ENCODE measurements at regions not wholly inside any gene's neighbourhood (a gene's known extent, or its start where the extent isn't known, plus 50 kb on each side); places are given as distances from the start of the nearest gene placed in this dataset.

GRCh38 chr5:44001236-44001635 lies 388.0 kb downstream of the FGF10 start:
- H3K4me1 Mint-ChIP-seq = no peaks in the 10 kb centered on the region
- no peak for DNase-seq

DNA sequence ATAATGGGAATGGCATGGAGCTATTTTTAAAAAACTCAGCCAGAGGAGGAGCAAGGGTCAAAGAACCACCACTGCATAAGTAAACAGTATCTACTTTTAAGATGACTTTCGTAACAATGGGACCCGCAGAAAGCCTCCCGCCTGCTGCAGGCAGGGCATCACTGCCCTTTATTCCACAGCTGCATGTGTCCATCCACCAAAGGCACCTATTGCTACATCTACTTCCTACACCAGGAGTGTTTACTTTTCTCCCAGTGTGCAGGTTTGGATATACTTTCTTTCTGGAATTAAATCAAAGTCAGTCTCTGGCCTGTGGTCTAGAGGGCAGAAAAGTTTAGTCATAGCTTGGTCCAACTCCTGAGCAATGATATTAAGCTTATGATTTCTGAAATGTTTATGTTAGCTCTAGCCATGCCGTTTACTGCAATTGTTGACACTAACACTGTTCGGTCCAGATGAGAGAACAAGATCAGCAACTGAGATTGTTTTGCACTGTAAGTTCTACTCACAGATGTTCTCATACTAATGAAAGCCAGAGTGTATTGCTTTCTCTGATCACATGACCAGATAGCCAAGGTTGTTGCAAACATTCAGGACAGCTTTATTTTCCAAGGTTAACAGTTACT lies 391.5 kb downstream of the FGF10 start:
- Mint-ChIP-seq H3K9me3 (peaks cover 3% of the 10 kb centered on the region), H3K27me3 (no peaks in the 10 kb centered on the region), H3K27ac (no peak overlapping the region), H3K36me3 (no peaks in the 10 kb centered on the region), H3K4me1 (no peaks in the 10 kb centered on the region), H3K4me3 (no peak overlapping the region)
- no peak for DNase-seq

More at GRCh38 chr5:44001236-44001635, 388.0 kb downstream of the FGF10 start:
- peaks cover 2% of the 10 kb centered on the region for H3K9me3 Mint-ChIP-seq
- H3K36me3 Mint-ChIP-seq = no peaks in the 10 kb centered on the region
- no peaks in the 10 kb centered on the region for H3K27me3 Mint-ChIP-seq
- H3K4me3 Mint-ChIP-seq = no peak overlapping the region
- no peak overlapping the region for H3K27ac Mint-ChIP-seq

GRCh38 chr5:43996221-43996620 lies 393.0 kb downstream of the FGF10 start:
- Mint-ChIP-seq H3K4me1 (no peaks in the 10 kb centered on the region), H3K9me3 (peaks cover 3% of the 10 kb centered on the region), H3K27ac (no peak overlapping the region), H3K4me3 (no peak overlapping the region), H3K36me3 (no peaks in the 10 kb centered on the region), H3K27me3 (no peaks in the 10 kb centered on the region)
- DNase-seq = no peak

GRCh38 chr5:43994352-43994708 lies 391.4 kb downstream of the NNT start:
- no peaks in the 10 kb centered on the region for H3K4me1 Mint-ChIP-seq
- no peak overlapping the region for H3K4me3 Mint-ChIP-seq
- no peaks in the 10 kb centered on the region for H3K36me3 Mint-ChIP-seq
- no peaks in the 10 kb centered on the region for H3K27me3 Mint-ChIP-seq
- H3K27ac Mint-ChIP-seq = no peak overlapping the region
- peaks cover 3% of the 10 kb centered on the region for H3K9me3 Mint-ChIP-seq
- DNase-seq = no peak

DNA sequence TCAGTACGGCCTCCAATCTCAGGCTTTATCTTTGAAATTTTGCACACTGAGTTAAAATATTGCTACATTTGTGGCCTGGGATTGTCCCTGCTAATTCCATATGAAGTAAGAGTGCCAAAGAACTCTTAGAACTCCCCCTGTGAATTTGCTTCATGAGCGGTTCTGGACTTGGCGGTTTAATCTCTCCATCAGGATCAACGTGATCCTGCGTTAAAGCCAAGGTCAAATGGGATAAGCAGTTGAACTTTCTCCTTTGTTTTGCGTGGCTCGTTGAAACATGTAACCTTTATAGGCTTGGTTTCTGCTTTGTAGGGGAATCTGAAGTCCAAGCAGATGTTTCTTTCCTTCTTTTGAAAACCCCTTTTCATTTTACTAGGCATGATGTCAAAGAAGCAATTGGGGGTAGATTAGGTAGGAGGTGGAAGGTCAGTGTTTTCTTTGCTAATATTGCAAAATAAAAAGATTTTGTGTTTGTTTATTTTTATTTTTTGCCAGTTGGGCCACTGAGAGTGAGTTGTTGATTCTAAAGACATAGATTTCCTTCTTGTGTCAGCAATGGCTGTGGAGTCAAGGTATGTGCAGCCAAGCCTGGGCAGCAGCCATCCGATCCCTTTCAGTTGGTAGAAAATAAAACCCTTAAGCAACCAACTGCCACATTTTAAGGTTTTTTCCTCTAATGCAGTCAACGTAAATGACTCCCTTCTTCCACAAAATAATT lies 390.8 kb downstream of the NNT start:
- Mint-ChIP-seq H3K4me3 (no peak overlapping the region), H3K4me1 (no peaks in the 10 kb centered on the region), H3K27me3 (no peaks in the 10 kb centered on the region), H3K27ac (no peak overlapping the region), H3K9me3 (peaks cover 3% of the 10 kb centered on the region), H3K36me3 (no peaks in the 10 kb centered on the region)
- DNase-seq = no peak

DNA sequence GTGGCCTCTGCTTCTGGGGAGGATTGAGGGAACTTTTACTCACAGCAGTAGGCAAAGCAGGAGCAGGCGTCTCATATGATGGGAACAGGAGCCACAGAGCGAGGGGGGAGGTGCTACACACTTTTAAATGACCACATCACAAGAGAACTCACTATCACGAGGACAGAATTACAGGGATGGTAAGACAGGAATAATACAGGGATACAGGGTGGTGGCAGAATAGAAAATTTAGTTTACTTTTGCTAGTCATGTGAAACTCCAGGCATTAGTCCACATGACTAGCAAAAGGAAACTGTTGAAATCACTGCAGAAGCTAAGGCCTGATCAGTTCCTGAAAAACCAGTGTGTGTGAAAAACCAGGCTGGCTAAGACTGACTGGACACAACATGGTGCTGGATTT lies 382.4 kb downstream of the NNT start:
- H3K9me3 Mint-ChIP-seq = no peaks in the 10 kb centered on the region
- no peak overlapping the region for H3K4me3 Mint-ChIP-seq
- no peaks in the 10 kb centered on the region for H3K27me3 Mint-ChIP-seq
- no peak overlapping the region for H3K27ac Mint-ChIP-seq
- H3K4me1 Mint-ChIP-seq = no peaks in the 10 kb centered on the region
- no peak for DNase-seq
- no peaks in the 10 kb centered on the region for H3K36me3 Mint-ChIP-seq

DNA sequence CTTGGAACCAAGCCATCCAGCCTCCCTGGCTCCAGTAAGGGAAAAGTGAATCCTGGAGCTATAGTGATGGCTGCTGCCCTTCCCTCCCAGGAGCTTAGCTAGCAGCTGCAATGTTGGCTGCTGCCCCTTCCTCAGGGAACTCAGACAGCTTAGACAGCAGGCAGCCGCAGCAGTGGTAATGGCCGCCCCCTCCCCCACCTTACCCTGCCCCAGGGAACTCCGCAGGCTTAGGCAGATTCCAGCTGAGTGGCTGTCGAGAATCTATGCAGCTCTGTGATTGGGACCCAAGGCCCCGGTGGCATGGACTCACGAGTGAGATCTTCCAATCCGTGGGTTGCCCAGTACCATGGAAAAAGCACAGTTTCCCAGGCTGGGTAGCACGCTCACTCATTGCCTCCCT lies 378.6 kb downstream of the NNT start:
- Mint-ChIP-seq H3K4me1 (no peaks in the 10 kb centered on the region), H3K4me3 (no peak overlapping the region), H3K9me3 (peaks cover 4% of the 10 kb centered on the region), H3K27me3 (no peaks in the 10 kb centered on the region), H3K36me3 (no peaks in the 10 kb centered on the region), H3K27ac (no peak overlapping the region)
- DNase-seq = no peak

- Mint-ChIP-seq H3K4me1 (no peaks in the 10 kb centered on the region), H3K27me3 (no peaks in the 10 kb centered on the region), H3K4me3 (no peak overlapping the region), H3K27ac (no peak overlapping the region), H3K36me3 (no peaks in the 10 kb centered on the region), H3K9me3 (peaks cover 8% of the 10 kb centered on the region)
- DNase-seq = no peak
Measured at GRCh38 chr5:43973908-43974307, 370.9 kb downstream of the NNT start.

DNA sequence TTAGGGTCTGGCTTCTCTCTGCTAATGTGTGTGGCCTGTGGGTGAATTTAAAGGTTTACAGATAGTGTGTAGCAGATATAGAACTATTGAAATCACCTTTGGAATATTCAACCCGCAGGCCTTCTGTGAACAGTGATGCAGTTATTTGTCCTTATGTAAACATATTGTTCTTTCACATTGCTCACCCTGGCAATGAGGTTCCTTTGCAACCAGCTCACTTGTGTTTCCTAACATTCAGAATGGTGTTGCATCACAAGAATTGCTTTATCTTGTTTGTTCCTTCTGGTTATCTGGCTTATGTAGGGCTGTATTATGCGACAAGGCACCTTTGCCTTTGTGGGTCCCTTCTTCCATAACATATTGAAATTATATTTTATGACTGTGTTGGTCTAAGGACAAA lies 370.3 kb downstream of the NNT start:
- Mint-ChIP-seq H3K36me3 (no peaks in the 10 kb centered on the region), H3K27ac (no peak overlapping the region), H3K4me3 (no peak overlapping the region), H3K9me3 (peaks cover 8% of the 10 kb centered on the region), H3K27me3 (no peaks in the 10 kb centered on the region), H3K4me1 (no peaks in the 10 kb centered on the region)
- DNase-seq = no peak

DNA sequence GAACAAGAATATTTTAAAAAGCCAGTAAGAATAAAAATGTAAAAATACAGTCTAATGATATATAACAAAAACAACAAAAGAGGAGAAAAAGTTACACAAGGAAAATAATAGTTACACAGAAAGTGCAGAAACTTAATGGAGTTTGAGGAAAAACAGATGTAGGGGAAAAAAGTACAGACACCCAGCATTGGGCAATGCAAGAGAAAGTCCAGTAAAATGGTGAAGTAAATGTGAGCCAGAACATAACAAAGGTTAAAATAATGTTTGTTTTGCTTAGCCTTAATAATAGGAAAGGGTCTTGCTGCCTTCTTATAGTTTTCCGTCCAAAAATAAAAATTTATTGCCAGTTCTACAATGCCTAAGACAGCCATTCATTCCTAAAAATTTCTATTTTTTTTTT lies 364.2 kb downstream of the NNT start:
- peaks cover 6% of the 10 kb centered on the region for H3K9me3 Mint-ChIP-seq
- no peaks in the 10 kb centered on the region for H3K27me3 Mint-ChIP-seq
- no peak for DNase-seq
- no peaks in the 10 kb centered on the region for H3K36me3 Mint-ChIP-seq
- H3K4me1 Mint-ChIP-seq = no peaks in the 10 kb centered on the region
- H3K27ac Mint-ChIP-seq = no peak overlapping the region
- no peak overlapping the region for H3K4me3 Mint-ChIP-seq

GRCh38 chr5:43959144-43959543 lies 356.2 kb downstream of the NNT start:
- Mint-ChIP-seq H3K4me1 (no peaks in the 10 kb centered on the region), H3K27ac (no peak overlapping the region), H3K36me3 (no peaks in the 10 kb centered on the region), H3K27me3 (no peaks in the 10 kb centered on the region), H3K4me3 (no peak overlapping the region), H3K9me3 (peaks cover 13% of the 10 kb centered on the region)
- no peak for DNase-seq

DNA sequence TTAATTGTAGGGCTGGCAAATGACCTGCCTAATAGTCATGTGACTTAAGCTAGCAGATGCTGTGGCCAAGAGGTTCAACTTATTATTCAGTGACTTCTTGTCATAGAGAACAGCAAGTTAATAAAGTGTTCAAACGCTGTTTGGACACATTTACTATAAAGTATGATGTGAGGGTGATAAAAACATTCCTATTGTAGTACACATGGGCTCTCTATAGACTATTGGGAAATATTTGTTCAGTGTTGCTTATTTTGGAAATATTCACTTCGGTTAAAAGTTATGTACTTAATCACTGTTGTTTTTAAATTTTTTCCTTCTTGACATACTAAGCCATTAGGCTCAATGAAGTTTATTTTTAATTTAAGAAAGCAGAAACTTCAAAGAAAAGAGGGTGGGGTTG lies 345.0 kb downstream of the NNT start:
- no peaks in the 10 kb centered on the region for H3K36me3 Mint-ChIP-seq
- peaks cover 2% of the 10 kb centered on the region for H3K4me1 Mint-ChIP-seq
- no peak overlapping the region for H3K4me3 Mint-ChIP-seq
- no peaks in the 10 kb centered on the region for H3K27me3 Mint-ChIP-seq
- peaks cover 12% of the 10 kb centered on the region for H3K9me3 Mint-ChIP-seq
- no peak for DNase-seq
- H3K27ac Mint-ChIP-seq = no peak overlapping the region

DNA sequence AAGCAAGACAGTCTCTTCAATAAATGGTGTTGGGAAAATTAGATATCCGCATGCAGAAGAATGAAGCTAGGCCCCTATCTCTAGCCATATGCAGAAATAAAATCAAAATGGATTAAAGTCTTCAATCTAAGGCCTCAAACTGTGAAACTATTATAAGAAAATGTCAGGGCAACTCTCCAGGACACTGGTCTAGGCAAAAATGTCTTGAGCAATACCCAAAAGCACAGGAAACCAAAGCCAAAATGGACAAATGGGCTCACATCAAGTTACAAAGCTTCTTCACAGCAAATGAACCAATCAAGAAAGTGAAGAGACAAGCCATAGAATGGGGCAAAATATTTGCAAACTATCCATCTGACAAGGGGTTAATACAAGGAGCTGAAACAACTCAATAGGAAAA lies 338.8 kb downstream of the NNT start:
- Mint-ChIP-seq H3K27ac (no peak overlapping the region), H3K4me1 (no peaks in the 10 kb centered on the region), H3K36me3 (no peaks in the 10 kb centered on the region), H3K27me3 (no peaks in the 10 kb centered on the region), H3K4me3 (no peak overlapping the region), H3K9me3 (peaks cover 16% of the 10 kb centered on the region)
- DNase-seq = no peak

GRCh38 chr5:43940562-43940961 lies 337.6 kb downstream of the NNT start:
- Mint-ChIP-seq H3K36me3 (no peaks in the 10 kb centered on the region), H3K4me1 (no peaks in the 10 kb centered on the region), H3K27ac (no peak overlapping the region), H3K27me3 (no peaks in the 10 kb centered on the region), H3K9me3 (peaks cover 11% of the 10 kb centered on the region), H3K4me3 (no peak overlapping the region)
- no peak for DNase-seq

DNA sequence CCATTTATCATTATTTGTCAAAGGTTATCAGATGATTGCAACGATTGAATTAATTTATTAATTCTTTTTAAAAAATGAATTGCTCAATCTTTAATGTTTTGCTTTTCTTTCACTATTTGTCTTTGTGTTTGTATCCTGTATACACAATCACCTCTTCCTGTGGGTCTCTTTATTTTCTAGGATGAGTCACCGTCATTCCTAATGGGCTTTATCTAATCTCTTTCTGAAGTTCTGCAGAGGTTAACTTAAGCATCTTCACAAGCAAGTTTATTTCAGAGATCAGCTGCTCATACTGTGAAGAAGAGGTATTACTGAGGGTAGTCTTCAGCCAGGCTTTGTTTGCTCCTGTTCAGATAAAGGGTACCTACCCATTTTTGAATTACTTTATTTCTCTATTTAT lies 323.9 kb downstream of the NNT start:
- H3K36me3 Mint-ChIP-seq = no peaks in the 10 kb centered on the region
- no peak overlapping the region for H3K4me3 Mint-ChIP-seq
- no peaks in the 10 kb centered on the region for H3K9me3 Mint-ChIP-seq
- H3K4me1 Mint-ChIP-seq = no peaks in the 10 kb centered on the region
- H3K27me3 Mint-ChIP-seq = no peaks in the 10 kb centered on the region
- no peak overlapping the region for H3K27ac Mint-ChIP-seq
- DNase-seq = no peak

- H3K9me3 Mint-ChIP-seq = no peaks in the 10 kb centered on the region
- no peak overlapping the region for H3K4me3 Mint-ChIP-seq
- H3K36me3 Mint-ChIP-seq = no peaks in the 10 kb centered on the region
- H3K27ac Mint-ChIP-seq = no peak overlapping the region
- no peaks in the 10 kb centered on the region for H3K27me3 Mint-ChIP-seq
- no peaks in the 10 kb centered on the region for H3K4me1 Mint-ChIP-seq
- no peak for DNase-seq
Measured at GRCh38 chr5:43920422-43920821, 317.4 kb downstream of the NNT start.

Data from activated naive CD8-positive, alpha-beta T cell treated with anti-CD3 and anti-CD28 coated beads for 36 hours (primary cell).